GM21390 (cell line): ENCODE measurements at regions not wholly inside any gene's neighbourhood (a gene's known extent, or its start where the extent isn't known, plus 50 kb on each side); places are given as distances from the start of the nearest gene placed in this dataset.
"Not testable (repeated sequence)": the region's sequence is repeated elsewhere in the genome, so short reads cannot be mapped to it uniquely, and the experiment has no call there.

Source experiments
- ATAC-seq: cut with Tn5 transposase; IDR thresholded peaks from one replicate; pipeline ENCODE4 v1.9.1; 2021; ENCODE audit not compliant: unreplicated experiment

GRCh38 chr14:84432676-84433075, 1097.3 kb upstream of the FLRT2 start:
- no peak for ATAC-seq

DNA sequence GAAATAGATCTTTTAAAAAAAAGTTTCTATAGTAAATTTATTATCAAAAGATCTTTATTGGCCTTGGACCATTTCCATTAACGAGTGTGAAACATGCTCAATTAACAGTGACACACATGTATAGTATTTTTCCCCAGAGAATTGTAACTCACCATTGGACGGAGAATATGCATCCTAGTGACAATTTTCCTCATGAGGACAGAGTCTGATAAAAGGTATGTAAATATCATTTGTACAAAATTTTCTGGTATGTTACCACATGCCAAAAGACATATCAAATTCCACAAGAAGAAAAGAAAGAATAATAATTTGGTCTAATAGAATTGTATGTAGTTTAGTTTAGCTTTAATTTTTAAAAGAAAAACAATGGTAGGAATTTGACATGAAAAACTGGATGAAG, 1096.0 kb upstream of the FLRT2 start:
- ATAC-seq: no peak

DNA sequence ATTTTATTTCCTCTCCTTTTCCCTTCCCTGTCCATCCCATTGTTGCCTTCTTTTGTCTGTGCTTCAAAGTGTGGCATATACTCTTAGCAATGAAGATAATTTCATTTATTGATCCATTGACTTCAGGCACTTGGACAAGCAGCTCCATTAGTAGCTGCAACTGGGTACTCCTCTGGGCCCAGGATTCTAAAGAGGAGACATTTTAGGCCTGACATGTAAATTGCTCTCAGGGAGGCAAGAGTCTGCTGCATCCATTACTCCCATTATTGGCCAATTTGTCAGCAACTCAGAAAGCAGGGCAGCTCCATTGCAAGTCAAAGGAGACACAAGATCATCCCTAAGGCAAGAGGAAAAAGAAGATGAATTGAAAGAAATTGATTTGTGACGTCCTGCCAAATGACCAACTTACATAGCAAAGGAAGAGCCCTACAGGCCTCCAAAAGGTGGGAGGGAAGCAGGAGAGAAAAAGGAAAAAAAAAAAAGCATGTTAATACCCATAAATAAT, 1094.1 kb upstream of the FLRT2 start:
- no peak for ATAC-seq

DNA sequence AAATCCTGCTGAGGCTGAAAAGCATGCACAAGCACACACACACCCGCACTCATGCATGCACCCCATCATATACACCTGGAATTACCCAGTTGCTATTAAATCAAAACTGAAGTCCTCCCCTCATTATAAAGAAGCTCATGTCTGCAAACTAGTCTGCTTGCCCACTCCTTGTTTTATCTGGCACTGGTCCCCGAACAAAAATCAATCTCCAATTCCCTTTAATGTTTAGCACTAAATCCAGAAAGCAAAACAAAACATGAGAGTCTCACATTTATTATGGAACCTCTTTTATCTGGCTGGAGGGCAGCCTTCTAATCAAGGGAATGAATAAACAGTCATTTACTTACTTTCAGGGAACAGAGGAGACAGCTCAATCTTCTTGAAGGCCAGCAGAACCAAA, 1093.4 kb upstream of the FLRT2 start:
- ATAC-seq: no peak

GRCh38 chr14:84442521-84442920, 1087.4 kb upstream of the FLRT2 start:
- ATAC-seq: no peak

DNA sequence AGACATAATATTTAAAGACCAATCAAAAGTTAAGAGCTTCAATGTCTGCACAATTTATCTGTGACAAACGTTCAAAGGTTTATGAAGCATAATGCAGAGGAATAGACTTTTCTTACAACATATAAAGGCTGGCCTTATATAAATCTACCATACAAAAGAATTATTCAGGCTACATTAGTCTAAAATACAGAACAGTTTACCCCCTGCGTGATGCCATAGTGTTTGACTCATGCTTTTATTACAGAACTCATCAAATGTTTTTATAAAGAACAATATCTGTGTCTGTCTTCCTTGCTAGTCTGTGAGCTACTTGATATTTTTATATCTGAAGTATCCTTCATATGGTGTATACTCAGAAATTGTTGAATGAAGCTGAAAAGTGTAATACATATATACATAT, 1084.5 kb upstream of the FLRT2 start:
- no peak for ATAC-seq

GRCh38 chr14:84446250-84446649, 1083.7 kb upstream of the FLRT2 start:
- no peak for ATAC-seq

DNA sequence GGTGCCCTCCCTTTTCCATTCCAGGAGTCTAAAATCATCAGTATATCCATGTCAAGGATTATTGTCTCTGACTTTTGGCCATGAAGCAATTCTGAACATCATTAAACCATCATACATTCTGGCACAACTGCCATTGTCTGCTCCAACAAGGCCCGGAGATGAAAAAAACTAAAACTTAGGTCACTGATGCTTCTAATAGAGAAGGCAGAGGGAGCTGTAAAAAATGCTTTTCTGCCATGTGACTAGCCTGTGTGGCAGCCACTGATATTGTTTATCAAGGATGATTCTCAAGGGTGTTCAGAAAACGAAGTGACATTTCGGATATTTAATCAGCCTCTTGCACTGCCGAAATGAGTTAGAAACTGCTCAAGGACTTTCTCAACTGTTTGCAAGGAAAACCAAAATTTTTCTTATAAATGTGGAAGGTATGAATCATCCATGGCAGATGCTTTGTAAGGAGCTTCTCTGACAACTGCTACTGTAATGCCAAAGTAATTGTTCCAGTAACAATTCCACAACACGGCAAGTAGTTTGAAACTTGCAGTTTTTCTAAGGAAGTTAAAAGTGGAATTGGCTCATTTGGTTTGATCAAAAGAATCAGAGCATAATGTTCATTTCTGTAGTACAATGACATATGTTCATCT, 1076.5 kb upstream of the FLRT2 start:
- ATAC-seq: no peak

- no peak for ATAC-seq
Observed at GRCh38 chr14:84454114-84454513, 1075.8 kb upstream of the FLRT2 start.

DNA sequence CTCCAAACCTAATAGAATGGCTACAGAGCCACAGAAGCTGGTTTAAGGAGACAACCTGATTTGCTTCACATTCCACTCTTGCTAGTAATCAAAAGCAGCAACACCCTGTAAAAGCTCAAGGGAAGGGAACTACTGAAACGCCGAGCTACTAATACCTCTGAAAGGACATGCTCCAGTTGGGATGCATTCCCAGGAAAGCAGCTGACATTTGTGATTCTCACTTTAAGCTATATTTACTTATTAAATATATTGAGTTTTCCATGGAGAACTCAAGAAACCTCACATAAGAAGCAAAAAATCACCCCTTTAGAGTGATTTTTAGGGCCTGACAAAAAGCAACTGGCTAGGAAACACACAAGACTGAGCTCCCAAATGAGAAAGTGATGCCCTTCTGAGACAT, 1073.0 kb upstream of the FLRT2 start:
- no peak for ATAC-seq

- ATAC-seq: no peak
Observed at GRCh38 chr14:84458881-84459280, 1071.1 kb upstream of the FLRT2 start.

DNA sequence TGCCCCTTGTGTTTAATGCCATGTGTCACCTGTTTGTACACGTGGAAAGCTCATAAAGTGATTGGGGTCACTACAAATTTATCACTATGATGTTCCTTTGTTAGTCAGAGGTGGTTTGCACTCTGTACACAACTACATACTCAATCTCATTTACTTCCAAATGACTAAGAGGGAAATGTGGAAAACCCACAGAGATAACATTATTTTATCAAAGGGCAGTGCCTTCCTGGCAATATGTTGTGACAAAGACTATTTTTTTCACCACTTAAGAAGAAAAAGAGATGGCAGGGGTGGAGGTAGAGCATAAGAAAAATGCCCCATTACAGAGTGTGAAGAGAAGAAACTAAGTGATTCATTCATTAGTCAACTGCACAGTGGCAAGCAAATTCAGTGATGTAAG, 1064.1 kb upstream of the FLRT2 start:
- ATAC-seq: no peak

GRCh38 chr14:84468153-84468552, 1061.8 kb upstream of the FLRT2 start:
- ATAC-seq: no peak

- ATAC-seq: no peak
Observed at GRCh38 chr14:84477996-84478395, 1051.9 kb upstream of the FLRT2 start.

DNA sequence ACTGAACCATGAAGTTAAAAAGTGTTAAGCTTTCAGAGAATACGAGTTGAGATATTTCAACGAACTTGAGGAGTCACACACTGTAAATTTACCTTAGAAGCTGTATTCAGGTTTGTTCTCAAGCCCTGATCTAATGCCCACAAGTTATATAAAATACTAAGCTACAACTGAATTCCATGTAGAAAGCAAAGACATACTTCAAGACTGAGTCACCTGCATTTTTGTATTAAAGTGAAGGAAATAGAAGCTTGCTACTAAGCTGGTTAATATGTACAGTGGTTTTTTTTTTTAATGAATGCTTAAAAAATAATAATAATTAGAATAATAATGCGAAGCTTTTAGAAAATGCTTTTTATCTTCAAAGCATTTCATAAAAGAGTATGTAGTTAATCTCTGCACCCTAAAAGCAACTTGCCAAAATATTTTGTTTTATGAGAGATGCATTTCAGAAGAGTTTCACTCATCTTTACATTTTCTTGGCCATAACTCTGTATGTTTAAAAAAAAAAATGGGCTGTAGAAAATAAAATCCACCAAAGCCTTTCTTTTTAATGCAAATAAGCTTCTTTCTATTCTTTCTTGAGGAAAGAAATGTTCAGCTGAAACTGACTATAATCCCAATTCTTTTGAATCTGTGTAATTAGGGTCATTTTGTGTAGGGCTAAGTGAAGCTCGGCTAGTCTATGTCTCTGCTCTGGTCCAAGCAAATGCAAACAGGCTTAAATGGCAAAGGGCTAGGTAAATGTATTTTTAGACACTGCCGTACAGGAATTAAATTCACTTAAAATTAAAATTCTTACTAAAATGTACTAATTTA, 1047.5 kb upstream of the FLRT2 start:
- ATAC-seq: no peak

GRCh38 chr14:84483072-84483420, 1046.9 kb upstream of the FLRT2 start:
- ATAC-seq: no peak

- ATAC-seq: not testable (repeated sequence)
Observed at GRCh38 chr14:84484243-84484642, 1045.7 kb upstream of the FLRT2 start.

DNA sequence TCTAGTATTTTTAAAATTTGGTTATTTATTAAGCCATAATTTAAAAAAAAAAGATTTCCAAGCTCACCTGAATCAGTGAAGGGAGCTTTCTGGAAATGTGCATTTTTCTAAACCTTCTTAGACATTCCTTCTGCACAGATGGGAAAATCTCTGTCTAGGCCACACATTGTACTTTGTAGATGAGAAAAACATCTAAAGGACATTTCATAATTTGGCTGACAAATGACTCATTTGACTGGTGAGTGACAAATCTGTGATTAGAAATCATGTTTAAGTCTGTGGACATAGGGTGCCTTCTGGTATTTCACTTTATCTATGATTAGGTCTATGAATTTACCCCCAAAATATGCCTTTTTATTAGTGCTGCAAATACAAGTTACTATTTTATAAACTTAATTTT, 1044.9 kb upstream of the FLRT2 start:
- ATAC-seq: no peak

DNA sequence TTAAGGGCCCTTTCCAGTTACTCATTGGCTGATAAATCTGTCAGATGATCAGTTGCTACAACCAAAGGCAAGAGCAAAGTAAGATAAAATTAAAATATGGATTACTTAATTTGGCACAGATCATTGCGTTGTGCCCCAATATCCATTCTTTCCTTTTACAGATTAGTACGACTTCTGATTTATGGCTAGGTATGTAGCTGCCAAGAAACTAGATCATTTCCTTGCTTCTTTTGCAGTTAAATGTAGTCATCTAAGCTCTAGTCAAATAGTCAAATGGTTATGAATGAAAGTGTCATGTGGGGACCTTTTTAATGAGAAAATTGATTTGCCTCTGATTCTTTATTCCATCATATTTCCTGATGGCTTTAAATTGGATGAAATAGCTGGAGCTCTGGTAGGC, 1039.9 kb upstream of the FLRT2 start:
- no peak for ATAC-seq

DNA sequence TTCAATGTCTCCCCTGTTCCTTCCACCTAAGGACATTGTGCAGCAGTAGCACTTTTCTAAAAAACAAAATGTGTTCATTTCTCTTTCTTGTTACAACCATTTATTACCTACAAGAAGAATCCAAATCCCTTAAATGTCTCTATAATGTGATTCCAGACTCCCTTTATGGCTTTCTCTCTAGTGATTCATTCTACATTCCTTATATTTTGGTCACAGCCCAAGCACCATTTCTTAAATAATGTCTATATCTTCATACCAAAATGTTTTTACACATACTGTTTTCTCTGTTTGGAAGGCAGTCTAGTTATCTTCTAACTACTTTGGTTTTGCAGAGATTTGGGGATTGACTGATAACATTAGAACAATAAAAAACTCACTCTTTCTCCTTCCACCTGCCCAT, 1037.3 kb upstream of the FLRT2 start:
- ATAC-seq: no peak

GRCh38 chr14:84493779-84494178, 1036.2 kb upstream of the FLRT2 start:
- ATAC-seq: no peak

GRCh38 chr14:84496677-84497076, 1033.3 kb upstream of the FLRT2 start:
- ATAC-seq: no peak

- not testable (repeated sequence) for ATAC-seq
Observed at GRCh38 chr14:84512823-84513222, 1017.1 kb upstream of the FLRT2 start.
